ENCODE measurements at regions not wholly inside any gene's neighbourhood (a gene's known extent, or its start where the extent isn't known, plus 50 kb on each side); places are given as distances from the start of the nearest gene placed in this dataset.

GRCh38 chr5:159395202-159395601, 64.9 kb upstream of the IL12B start:
- intact Hi-C loops (cut with micrococcal nuclease), result no loop called here
- no peak for ATAC-seq
- 0 out of 5 replicates have a peak, but pooled peaks cover 0 to 3% of the 10 kb centered on the region in 2 experiments for H3K27me3 ChIP-seq (ENCODE audit: control insufficient read depth in 2 of 2, insufficient read depth in 2 of 2, low read length in 2 of 2)
- no peak for FAIRE-seq
- H3K36me3 ChIP-seq (ENCODE audit: control insufficient read depth, insufficient read depth, low read length), result no peaks in the 10 kb centered on the region
- TF ChIP-seq, protein P1, sequence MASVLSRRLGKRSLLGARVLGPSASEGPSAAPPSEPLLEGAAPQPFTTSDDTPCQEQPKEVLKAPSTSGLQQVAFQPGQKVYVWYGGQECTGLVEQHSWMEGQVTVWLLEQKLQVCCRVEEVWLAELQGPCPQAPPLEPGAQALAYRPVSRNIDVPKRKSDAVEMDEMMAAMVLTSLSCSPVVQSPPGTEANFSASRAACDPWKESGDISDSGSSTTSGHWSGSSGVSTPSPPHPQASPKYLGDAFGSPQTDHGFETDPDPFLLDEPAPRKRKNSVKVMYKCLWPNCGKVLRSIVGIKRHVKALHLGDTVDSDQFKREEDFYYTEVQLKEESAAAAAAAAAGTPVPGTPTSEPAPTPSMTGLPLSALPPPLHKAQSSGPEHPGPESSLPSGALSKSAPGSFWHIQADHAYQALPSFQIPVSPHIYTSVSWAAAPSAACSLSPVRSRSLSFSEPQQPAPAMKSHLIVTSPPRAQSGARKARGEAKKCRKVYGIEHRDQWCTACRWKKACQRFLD (CRISPR knock-in tag; IDR thresholded peaks at IDR 0.05), result no peak
- no peak for TF ChIP-seq SMARCA4 (IDR thresholded peaks at IDR 0.05)
- TF ChIP-seq MEF2D (tag; conservative IDR thresholded peaks at IDR 0.05; ENCODE audit: low read depth), result no peak
- no peak for TF ChIP-seq ZNF76 (CRISPR knock-in tag; IDR thresholded peaks at IDR 0.05; ENCODE audit: borderline replicate concordance)
- TF ChIP-seq TBL1XR1 (IDR thresholded peaks at IDR 0.05; ENCODE audit: low read length in 2 of 2), result no peak
- no peak for TF ChIP-seq CCAR2 (IDR thresholded peaks at IDR 0.05; ENCODE audit: low read depth, low read length)
- TF ChIP-seq, protein P2, sequence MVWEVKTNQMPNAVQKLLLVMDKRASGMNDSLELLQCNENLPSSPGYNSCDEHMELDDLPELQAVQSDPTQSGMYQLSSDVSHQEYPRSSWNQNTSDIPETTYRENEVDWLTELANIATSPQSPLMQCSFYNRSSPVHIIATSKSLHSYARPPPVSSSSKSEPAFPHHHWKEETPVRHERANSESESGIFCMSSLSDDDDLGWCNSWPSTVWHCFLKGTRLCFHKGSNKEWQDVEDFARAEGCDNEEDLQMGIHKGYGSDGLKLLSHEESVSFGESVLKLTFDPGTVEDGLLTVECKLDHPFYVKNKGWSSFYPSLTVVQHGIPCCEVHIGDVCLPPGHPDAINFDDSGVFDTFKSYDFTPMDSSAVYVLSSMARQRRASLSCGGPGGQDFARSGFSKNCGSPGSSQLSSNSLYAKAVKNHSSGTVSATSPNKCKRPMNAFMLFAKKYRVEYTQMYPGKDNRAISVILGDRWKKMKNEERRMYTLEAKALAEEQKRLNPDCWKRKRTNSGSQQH (CRISPR knock-in tag; IDR thresholded peaks at IDR 0.05), result no peak
- TF ChIP-seq ETV5 (CRISPR knock-in tag; IDR thresholded peaks at IDR 0.05; ENCODE audit: low read depth), result no peak
- TF ChIP-seq, protein P3, sequence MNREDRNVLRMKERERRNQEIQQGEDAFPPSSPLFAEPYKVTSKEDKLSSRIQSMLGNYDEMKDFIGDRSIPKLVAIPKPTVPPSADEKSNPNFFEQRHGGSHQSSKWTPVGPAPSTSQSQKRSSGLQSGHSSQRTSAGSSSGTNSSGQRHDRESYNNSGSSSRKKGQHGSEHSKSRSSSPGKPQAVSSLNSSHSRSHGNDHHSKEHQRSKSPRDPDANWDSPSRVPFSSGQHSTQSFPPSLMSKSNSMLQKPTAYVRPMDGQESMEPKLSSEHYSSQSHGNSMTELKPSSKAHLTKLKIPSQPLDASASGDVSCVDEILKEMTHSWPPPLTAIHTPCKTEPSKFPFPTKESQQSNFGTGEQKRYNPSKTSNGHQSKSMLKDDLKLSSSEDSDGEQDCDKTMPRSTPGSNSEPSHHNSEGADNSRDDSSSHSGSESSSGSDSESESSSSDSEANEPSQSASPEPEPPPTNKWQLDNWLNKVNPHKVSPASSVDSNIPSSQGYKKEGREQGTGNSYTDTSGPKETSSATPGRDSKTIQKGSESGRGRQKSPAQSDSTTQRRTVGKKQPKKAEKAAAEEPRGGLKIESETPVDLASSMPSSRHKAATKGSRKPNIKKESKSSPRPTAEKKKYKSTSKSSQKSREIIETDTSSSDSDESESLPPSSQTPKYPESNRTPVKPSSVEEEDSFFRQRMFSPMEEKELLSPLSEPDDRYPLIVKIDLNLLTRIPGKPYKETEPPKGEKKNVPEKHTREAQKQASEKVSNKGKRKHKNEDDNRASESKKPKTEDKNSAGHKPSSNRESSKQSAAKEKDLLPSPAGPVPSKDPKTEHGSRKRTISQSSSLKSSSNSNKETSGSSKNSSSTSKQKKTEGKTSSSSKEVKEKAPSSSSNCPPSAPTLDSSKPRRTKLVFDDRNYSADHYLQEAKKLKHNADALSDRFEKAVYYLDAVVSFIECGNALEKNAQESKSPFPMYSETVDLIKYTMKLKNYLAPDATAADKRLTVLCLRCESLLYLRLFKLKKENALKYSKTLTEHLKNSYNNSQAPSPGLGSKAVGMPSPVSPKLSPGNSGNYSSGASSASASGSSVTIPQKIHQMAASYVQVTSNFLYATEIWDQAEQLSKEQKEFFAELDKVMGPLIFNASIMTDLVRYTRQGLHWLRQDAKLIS (CRISPR knock-in tag; IDR thresholded peaks at IDR 0.05), result no peak
- TF ChIP-seq SMARCE1 (IDR thresholded peaks at IDR 0.05), result no peak
- H4K20me1 ChIP-seq (replicated peaks; ENCODE audit: control insufficient read depth, insufficient read depth, low read length), result no peaks in the 10 kb centered on the region
- WGBS (ENCODE audit: insufficient coverage, low coverage, missing lambda C conversion rate), result 2% methylated on average over 3 of the region's 3 CpGs
- H3K4me2 ChIP-seq (ENCODE audit: insufficient read depth, low read length), result no peak overlapping the region
- ChIA-PET POLR2A (no interaction called here), CTCF (ENCODE audit: low intra/inter-chr PET ratio) (no interaction called here)
- peaks cover 0 to 7% of the 10 kb centered on the region in 2 experiments; a peak in 1 of 5 replicates for H3K4me1 ChIP-seq (replicated peaks in 1 of 2; ENCODE audit: control insufficient read depth in 2 of 2, insufficient read depth in 2 of 2, low read length in 2 of 2)
- no peaks in the 10 kb centered on the region for H3K79me2 ChIP-seq (ENCODE audit: control insufficient read depth, insufficient read depth, low read length)
- no peak for DNase-seq (ENCODE audit: extremely low read depth in 1 of 4, low spot score in 3 of 4)
- no peak overlapping the region for H2AFZ ChIP-seq (ENCODE audit: low read depth, low read length)
- no peaks in the 10 kb centered on the region for H3K9me3 ChIP-seq (replicated peaks; ENCODE audit: control insufficient read depth, insufficient read depth, low read depth, low read length)
- no peak overlapping the region for H3K9ac ChIP-seq (ENCODE audit: insufficient read depth in 1 of 2, low read depth in 2 of 2, low read length in 2 of 2)
- BruUV-seq (replicated peaks), result no TSS peak
- H3K27ac ChIP-seq (ENCODE audit: extremely low read depth, low read depth, low read length), result no peak overlapping the region
- H3K4me3 ChIP-seq, result no peak overlapping the region
- in situ Hi-C loops (cut with MboI), result no loop called here
- no peaks in the 10 kb centered on the region for H3K9me1 ChIP-seq (ENCODE audit: control insufficient read depth, insufficient read depth, low read length)
